ENCODE measurements at regions not wholly inside any gene's neighbourhood (a gene's known extent, or its start where the extent isn't known, plus 50 kb on each side); places are given as distances from the start of the nearest gene placed in this dataset.

DNA sequence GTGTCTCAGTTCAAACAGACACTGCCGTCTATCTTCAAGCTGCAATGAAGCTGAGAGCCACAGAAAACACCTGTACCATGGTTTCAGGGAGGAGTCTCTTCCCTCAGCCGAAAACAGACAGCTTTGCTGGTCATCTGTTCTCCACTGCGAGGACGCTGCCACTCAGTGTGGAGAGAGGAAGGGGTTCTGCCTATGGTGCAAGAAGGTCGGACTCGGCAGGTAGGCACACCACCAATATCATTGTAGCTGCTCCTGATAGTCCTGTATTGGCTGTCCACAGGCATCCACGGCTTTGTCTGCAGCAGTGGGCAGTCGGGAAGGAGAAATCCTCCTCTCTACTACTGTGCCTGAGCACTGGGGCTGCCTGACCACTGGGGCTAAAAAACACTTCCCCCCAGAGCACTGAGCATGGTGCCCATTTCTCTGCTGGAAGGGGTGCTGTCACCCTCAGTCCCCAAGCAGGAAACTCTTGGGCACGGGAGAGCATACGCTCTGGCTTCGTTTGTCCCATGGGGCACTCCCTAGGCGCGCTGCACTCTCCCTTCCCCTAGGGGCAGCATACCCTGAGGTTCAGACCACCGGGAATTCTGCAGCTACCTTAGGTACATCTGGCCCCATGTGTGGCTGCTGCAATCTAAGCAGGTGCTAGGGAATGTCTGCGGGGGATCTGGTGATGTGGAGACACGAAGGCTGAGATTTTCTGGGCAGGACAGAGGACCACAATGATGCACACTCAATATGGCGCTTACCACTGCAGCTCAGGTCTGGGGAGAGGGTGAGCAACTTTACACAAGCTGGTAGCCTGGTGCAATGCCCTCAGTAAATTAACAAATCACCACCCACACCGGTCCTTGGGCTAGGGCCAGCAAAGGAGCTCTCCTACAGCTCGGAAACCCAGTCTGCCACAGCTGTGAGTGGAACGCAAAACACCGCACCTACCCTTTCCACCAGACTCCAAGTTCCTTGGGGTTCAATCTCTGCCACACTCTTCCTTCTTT lies 880.9 kb upstream of the SEMA6A start:
- peak overlapping the region; percentile 87 for H2AFZ ChIP-seq (ENCODE audit: low read depth)
- H3K4me3 ChIP-seq (IDR thresholded peaks at IDR 0.05; ENCODE audit: insufficient read depth, low read depth, low read length), result no peak overlapping the region
- H3K79me2 ChIP-seq (ENCODE audit: insufficient read depth, low read depth), result no peaks in the 10 kb centered on the region
- no peaks in the 10 kb centered on the region for H3K36me3 ChIP-seq (ENCODE audit: insufficient read depth)
- TF ChIP-seq, protein P1, sequence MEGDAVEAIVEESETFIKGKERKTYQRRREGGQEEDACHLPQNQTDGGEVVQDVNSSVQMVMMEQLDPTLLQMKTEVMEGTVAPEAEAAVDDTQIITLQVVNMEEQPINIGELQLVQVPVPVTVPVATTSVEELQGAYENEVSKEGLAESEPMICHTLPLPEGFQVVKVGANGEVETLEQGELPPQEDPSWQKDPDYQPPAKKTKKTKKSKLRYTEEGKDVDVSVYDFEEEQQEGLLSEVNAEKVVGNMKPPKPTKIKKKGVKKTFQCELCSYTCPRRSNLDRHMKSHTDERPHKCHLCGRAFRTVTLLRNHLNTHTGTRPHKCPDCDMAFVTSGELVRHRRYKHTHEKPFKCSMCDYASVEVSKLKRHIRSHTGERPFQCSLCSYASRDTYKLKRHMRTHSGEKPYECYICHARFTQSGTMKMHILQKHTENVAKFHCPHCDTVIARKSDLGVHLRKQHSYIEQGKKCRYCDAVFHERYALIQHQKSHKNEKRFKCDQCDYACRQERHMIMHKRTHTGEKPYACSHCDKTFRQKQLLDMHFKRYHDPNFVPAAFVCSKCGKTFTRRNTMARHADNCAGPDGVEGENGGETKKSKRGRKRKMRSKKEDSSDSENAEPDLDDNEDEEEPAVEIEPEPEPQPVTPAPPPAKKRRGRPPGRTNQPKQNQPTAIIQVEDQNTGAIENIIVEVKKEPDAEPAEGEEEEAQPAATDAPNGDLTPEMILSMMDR (conservative IDR thresholded peaks at IDR 0.05; ENCODE audit: low read depth, low read length), result 0 out of 2 replicates have a peak, but pooled peaks have one; percentile 31
- peak overlapping the region; percentile 45 for H3K4me2 ChIP-seq
- no peak overlapping the region for H3K27ac ChIP-seq
- no peak overlapping the region; the same call in 1 of the 2 replicates for H3K9ac ChIP-seq
- H3K4me1 ChIP-seq (ENCODE audit: low read depth, poor library complexity, severe bottlenecking), result peaks cover 4% of the 10 kb centered on the region
- H3K27me3 ChIP-seq (ENCODE audit: insufficient read depth, low read depth), result no peaks in the 10 kb centered on the region
- no peaks in the 10 kb centered on the region for H4K20me1 ChIP-seq (ENCODE audit: insufficient read depth)

DNA sequence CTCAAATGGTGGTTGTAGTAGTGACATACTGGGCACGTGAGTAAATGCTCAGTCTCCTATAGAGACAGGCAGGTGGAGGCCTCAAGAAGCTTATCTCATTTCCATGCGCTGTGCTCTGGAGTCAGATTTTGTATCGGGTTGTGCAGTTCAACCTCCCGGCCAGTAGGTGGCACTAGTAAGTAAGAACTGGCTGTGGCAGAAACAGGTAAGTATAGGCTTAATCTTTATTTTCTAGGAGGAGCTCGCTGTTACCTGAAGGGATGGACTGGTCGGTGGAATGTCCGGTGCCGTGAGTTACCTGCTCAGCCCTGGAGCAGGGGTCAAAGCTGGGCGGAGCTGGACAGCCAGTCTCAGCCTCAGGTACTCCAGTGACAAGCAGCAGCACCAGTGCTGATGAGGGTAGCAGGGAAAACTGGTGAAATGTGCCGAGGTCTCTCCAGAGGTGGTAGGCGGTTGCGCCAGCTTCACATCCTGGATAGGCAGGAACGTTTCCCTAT lies 880.1 kb upstream of the SEMA6A start:
- no peaks in the 10 kb centered on the region for H3K27me3 ChIP-seq (ENCODE audit: insufficient read depth, low read depth)
- H3K4me1 ChIP-seq (ENCODE audit: low read depth, poor library complexity, severe bottlenecking), result peaks cover 3% of the 10 kb centered on the region
- no peak overlapping the region; the same call in 1 of the 2 replicates for H3K9ac ChIP-seq
- H4K20me1 ChIP-seq (ENCODE audit: insufficient read depth), result no peaks in the 10 kb centered on the region
- H3K4me2 ChIP-seq, result peak overlapping the region; percentile 45
- H3K4me3 ChIP-seq (IDR thresholded peaks at IDR 0.05; ENCODE audit: insufficient read depth, low read depth, low read length), result no peak overlapping the region
- TF ChIP-seq, protein P1 (conservative IDR thresholded peaks at IDR 0.05; ENCODE audit: low read depth, low read length), result peak; percentile 93
- no peaks in the 10 kb centered on the region for H3K36me3 ChIP-seq (ENCODE audit: insufficient read depth)
- H3K79me2 ChIP-seq (ENCODE audit: insufficient read depth, low read depth), result no peaks in the 10 kb centered on the region
- no peak overlapping the region for H3K27ac ChIP-seq
- H2AFZ ChIP-seq (ENCODE audit: low read depth), result peak overlapping the region; percentile 87

DNA sequence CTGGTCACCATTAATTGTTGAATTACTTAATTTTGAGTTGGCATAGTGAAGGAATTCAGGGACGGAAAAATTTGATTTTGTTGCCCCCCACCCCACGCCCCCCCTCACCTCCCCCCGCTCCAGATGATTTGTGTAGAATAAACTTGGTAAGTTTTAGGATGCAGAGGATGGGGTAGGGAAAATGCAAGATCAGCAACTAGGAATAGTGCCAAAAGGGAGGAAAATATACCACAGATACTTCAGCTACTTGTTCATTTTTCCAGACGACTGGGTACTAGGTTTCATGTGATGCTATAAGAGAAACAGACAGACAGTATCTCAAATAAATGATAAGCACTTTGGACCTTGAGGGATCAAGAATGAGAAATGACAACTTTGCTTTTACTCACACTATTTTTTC lies 862.2 kb upstream of the SEMA6A start:
- Histone ChIP-seq H4K20me1 (ENCODE audit: insufficient read depth) (no peaks in the 10 kb centered on the region), H3K4me3 (IDR thresholded peaks at IDR 0.05; ENCODE audit: insufficient read depth, low read depth, low read length) (no peak overlapping the region), H3K4me2 (no peak overlapping the region)

DNA sequence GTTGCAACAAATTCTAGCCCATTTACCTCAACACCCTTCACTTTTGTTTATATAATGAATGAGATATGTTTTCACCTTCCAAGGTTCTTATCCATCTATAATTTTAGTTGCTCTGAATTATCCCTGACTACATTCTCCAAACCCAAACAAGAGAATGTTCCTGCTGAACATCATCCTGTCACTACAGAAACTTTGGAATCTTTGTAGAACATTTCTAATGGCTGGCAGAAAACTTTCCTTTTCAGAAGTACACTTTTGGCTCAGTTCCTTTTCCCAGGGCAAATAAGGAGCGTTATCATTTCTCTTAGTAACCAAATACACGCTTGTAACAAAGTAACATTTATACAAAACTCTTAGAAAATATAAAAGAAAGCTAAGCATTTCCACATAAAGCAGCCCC lies 860.6 kb upstream of the SEMA6A start:
- no peak overlapping the region for H3K4me2 ChIP-seq
- no peaks in the 10 kb centered on the region for H3K27me3 ChIP-seq (ENCODE audit: insufficient read depth, low read depth)
- H2AFZ ChIP-seq (ENCODE audit: low read depth), result no peak overlapping the region
- TF ChIP-seq, protein P1 (conservative IDR thresholded peaks at IDR 0.05; ENCODE audit: low read depth, low read length), result no peak
- no peak overlapping the region for H3K4me3 ChIP-seq (IDR thresholded peaks at IDR 0.05; ENCODE audit: insufficient read depth, low read depth, low read length)
- no peaks in the 10 kb centered on the region for H3K36me3 ChIP-seq (ENCODE audit: insufficient read depth)
- no peak overlapping the region for H3K9ac ChIP-seq
- peaks cover 20% of the 10 kb centered on the region for H3K4me1 ChIP-seq (ENCODE audit: low read depth, poor library complexity, severe bottlenecking)
- no peaks in the 10 kb centered on the region for H3K79me2 ChIP-seq (ENCODE audit: insufficient read depth, low read depth)
- no peaks in the 10 kb centered on the region for H4K20me1 ChIP-seq (ENCODE audit: insufficient read depth)
- no peak overlapping the region for H3K27ac ChIP-seq

More for the DNA sequence above, 862.2 kb upstream of the SEMA6A start:
- Histone ChIP-seq H3K79me2 (ENCODE audit: insufficient read depth, low read depth) (no peaks in the 10 kb centered on the region), H3K27ac (no peak overlapping the region), H3K27me3 (ENCODE audit: insufficient read depth, low read depth) (no peaks in the 10 kb centered on the region), H2AFZ (ENCODE audit: low read depth) (no peak overlapping the region), H3K4me1 (ENCODE audit: low read depth, poor library complexity, severe bottlenecking) (peaks cover 20% of the 10 kb centered on the region), H3K9ac (no peak overlapping the region), H3K36me3 (ENCODE audit: insufficient read depth) (no peaks in the 10 kb centered on the region)
- TF ChIP-seq, protein P1 (conservative IDR thresholded peaks at IDR 0.05; ENCODE audit: low read depth, low read length), result no peak

Measured in KMS-11 (cell line).